Transverse colon (tissue), 4 donors: ENCODE measurements at regions not wholly inside any gene's neighbourhood (a gene's known extent, or its start where the extent isn't known, plus 50 kb on each side); places are given as distances from the start of the nearest gene placed in this dataset.
"Not testable (repeated sequence)": the region's sequence is repeated elsewhere in the genome, so short reads cannot be mapped to it uniquely, and the experiment has no call there.

Experiments used
- DNase-seq: peaks from one replicate; pipeline ENCODE4 v3.0.0-alpha.2; 2019
- H3K27ac ChIP-seq, 4 donors: fragments of 200-600 bp; sonication (generic); 2 replicates each; pipeline ENCODE4 v1.5.1; 2016 to 2018; ENCODE audit warnings: inconsistent platforms in 4 of 4
- H3K27me3 ChIP-seq: fragments of 200-600 bp; sonication (generic); 2 replicates; pipeline ENCODE4 v1.5.1; 2017; ENCODE audit warnings: inconsistent platforms
- H3K36me3 ChIP-seq, 4 donors: fragments of 200-600 bp; sonication (generic); 2 replicates each; pipeline ENCODE4 v1.5.1; 2017 to 2019; ENCODE audit warnings: inconsistent platforms in 4 of 4
- H3K4me1 ChIP-seq, 4 donors: fragments of 200-600 bp; sonication (generic); 2 replicates each; pipeline ENCODE4 v1.5.1; 2017 to 2020; ENCODE audit warnings: inconsistent platforms in 4 of 4
- H3K4me3 ChIP-seq, 4 donors: fragments of 200-600 bp; sonication (generic); 1 replicate in 1 of 4; 2 replicates in 3 of 4; pipeline versions ENCODE4 v1.5.1 to v1.6.1; 2017 to 2019; ENCODE audit warnings: inconsistent platforms in 4 of 4
- H3K9me3 ChIP-seq, 2 donors: fragments of 200-600 bp; sonication (generic); 2 replicates each; pipeline ENCODE4 v1.5.1; 2017 to 2019; ENCODE audit warnings: inconsistent platforms in 2 of 2
- EP300 ChIP-seq: sonication (generic); formaldehyde crosslinking; IDR thresholded peaks from one replicate; pipeline ENCODE4 v1.6.1; 2017; ENCODE audit warnings: antibody characterized with exemption, low read depth
- POLR2A ChIP-seq: fragments of 450-650 bp; IDR thresholded peaks from one replicate; pipeline ENCODE4 v1.6.1; 2016; ENCODE audit warnings: antibody characterized with exemption, mild to moderate bottlenecking, moderate library complexity
- POLR2AphosphoS5 ChIP-seq, 3 donors: sonication (generic); formaldehyde crosslinking; IDR thresholded peaks; one replicate each; pipeline ENCODE4 v1.6.1; 2016; ENCODE audit warnings: antibody characterized with exemption in 3 of 3
- WGBS, 2 donors: methylation state at CpG; one replicate each; pipeline ENCODE4 v1.1.5; 2018; ENCODE audit warnings: low coverage in 1 of 2; 5-methylcytosine and 5-hydroxymethylcytosine counted together
- in situ Hi-C, 4 donors: fragments of 200-750 bp; cut with MboI; loops; one replicate each; pipeline versions ENCODE4 v1.15.0 to v1.15.1; 2017; ENCODE audit warnings: low sequenced_read_pairs in 3 of 4, low pct_ligation_motif_present in 1 of 4, low pct_unique_long_range_greater_than_20kb in 1 of 4
- intact Hi-C: fragments of 100-400 bp; cut with DNase I; formaldehyde crosslinking; loops from one replicate; pipeline ENCODE4 v1.15.1; 2023; ENCODE audit warnings: low total_unique reads
- TF ChIP-seq, protein P1 (sequence below), 5 experiments: fragments of 200-600 bp in 3 of 5; fragments of 450-650 bp in 2 of 5; sonication (generic) in 3 of 5; IDR thresholded peaks; 1 replicate in 2 of 5; 2 replicates in 3 of 5; pipeline ENCODE4 v1.5.1; 2016 to 2017; ENCODE audit warnings: antibody characterized with exemption in 5 of 5, inconsistent platforms in 3 of 5, mild to moderate bottlenecking in 2 of 5, moderate library complexity in 1 of 5

DNA sequence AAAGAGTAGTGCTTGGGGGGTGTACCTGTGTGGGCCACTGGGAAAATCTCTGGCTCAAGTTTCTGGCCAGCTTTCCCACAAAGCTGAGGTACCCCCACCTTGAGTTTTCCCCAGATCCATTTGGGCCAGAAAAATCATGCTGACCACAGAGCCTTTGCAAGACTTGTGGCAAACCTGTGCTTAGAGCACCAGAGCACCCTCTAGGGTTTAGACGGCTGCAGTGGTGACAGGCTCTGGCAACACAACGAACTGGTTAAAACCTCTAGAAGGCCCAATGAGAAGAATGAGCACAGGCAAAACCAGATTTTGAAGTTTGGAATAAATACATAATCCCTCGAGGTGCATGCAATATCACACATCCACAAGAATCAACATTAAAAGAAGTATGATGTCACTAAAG lies 290.7 kb upstream of the FOLH1 start:
- in situ Hi-C loops (no loop called here), intact Hi-C loops (no loop called here)

DNA sequence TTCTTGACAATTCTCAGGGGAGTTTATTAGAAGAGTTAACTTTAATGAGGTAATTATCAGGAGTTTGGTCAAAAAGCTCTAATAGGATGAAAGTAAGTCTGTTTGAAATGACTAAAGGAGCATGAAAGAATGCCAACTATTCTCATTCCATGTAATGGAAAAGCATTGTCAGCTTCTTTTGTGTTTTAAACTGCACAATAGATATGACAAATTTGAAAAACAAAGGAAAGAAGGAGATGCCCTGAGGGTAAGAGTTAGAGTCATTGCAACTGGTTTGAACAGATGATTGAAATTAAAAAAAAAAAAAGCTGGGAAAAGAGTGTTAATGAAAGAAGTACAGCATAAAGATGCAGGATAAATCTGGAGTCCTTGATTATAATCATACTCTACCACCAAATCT lies 296.8 kb upstream of the FOLH1 start:
- Histone ChIP-seq H3K36me3 (no peaks in the 10 kb centered on the region), H3K4me1 (no peaks in the 10 kb centered on the region), H3K9me3 (no peaks in the 10 kb centered on the region), H3K27ac (no peak overlapping the region), H3K4me3 (no peak overlapping the region), H3K27me3 (no peaks in the 10 kb centered on the region)
- no peak for DNase-seq
- intact Hi-C loops (no loop called here), in situ Hi-C loops (no loop called here)
- no peak for TF ChIP-seq POLR2A
- TF ChIP-seq POLR2AphosphoS5 (IDR thresholded peaks at IDR 0.05), result no peak
- no peak for TF ChIP-seq EP300
- TF ChIP-seq, protein P1, sequence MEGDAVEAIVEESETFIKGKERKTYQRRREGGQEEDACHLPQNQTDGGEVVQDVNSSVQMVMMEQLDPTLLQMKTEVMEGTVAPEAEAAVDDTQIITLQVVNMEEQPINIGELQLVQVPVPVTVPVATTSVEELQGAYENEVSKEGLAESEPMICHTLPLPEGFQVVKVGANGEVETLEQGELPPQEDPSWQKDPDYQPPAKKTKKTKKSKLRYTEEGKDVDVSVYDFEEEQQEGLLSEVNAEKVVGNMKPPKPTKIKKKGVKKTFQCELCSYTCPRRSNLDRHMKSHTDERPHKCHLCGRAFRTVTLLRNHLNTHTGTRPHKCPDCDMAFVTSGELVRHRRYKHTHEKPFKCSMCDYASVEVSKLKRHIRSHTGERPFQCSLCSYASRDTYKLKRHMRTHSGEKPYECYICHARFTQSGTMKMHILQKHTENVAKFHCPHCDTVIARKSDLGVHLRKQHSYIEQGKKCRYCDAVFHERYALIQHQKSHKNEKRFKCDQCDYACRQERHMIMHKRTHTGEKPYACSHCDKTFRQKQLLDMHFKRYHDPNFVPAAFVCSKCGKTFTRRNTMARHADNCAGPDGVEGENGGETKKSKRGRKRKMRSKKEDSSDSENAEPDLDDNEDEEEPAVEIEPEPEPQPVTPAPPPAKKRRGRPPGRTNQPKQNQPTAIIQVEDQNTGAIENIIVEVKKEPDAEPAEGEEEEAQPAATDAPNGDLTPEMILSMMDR (IDR thresholded peaks at IDR 0.05), result no peak

More for the DNA sequence above, 290.7 kb upstream of the FOLH1 start:
- H3K27ac ChIP-seq, result no peak overlapping the region
- H3K4me3 ChIP-seq, result no peak overlapping the region
- 53 to 62% methylated on average over 2 to 3 of the region's 3 CpGs for WGBS, 2 donors
- no peak for DNase-seq
- TF ChIP-seq, protein P1 (IDR thresholded peaks at IDR 0.05), result no peak
- no peak for TF ChIP-seq EP300
- no peak for TF ChIP-seq POLR2A
- H3K9me3 ChIP-seq, result no peaks in the 10 kb centered on the region
- no peaks in the 10 kb centered on the region for H3K27me3 ChIP-seq
- H3K36me3 ChIP-seq, result no peaks in the 10 kb centered on the region
- H3K4me1 ChIP-seq, result no peaks in the 10 kb centered on the region

DNA sequence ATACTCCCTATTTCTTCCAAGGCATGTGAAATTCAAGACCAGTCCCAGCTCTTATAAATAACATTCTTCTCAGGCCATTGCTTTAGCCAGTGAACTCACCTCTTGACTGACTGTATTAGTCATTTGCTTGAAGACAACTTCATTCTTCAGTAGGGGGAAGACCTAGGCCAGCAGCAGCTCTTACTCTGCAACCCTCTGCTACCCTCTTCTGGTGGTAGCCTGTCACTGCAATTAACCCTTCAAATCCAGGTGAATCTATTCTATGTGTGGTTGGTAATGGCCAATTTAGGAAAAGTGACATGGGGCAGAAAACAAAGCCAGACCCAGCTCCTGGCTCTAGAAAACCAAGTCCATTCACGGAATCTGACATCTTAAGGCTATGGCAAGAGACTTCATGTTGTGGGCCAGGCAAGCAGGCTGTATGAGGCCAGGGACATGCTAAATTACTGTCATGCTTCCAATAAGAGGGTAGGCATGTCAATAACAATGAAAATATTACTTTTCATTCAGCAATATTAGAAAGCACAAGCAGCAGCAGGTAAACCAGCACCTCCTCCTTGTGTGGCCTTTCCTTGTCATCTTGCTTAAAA lies 317.9 kb upstream of the FOLH1 start:
- H3K36me3 ChIP-seq, H3K4me3 ChIP-seq, H3K27me3 ChIP-seq, H3K4me1 ChIP-seq, H3K9me3 ChIP-seq, in situ Hi-C loops, intact Hi-C loops, H3K27ac ChIP-seq, DNase-seq: not testable (repeated sequence)
- 30% methylated on average over 1 of the region's 1 CpG; no CpG with 5 or more reads in 1 of the 2 donors for WGBS, 2 donors
- TF ChIP-seq, protein P1 (IDR thresholded peaks at IDR 0.05), result peak in 4 of 5 experiments; percentile 41 to 53 (median 52)

DNA sequence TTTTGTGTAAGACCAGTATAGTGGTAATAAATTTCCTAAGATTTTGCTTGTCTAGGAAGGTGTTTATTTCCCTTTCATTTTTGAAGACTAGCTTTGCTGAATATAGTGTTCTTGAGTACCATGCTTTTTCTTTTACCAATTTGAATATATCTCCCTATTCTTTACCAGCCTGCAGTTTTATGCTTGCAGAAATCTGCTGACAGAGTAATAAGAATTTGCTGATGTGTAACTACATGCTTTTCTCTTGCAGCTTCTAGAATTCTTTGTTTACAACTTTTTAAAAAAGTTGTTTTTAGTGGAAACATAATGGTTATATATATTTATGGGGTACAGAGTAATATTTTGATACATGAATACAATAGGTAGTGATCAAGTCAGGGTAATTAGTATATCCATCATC lies 324.8 kb upstream of the FOLH1 start:
- no peak for DNase-seq
- no peaks in the 10 kb centered on the region for H3K27me3 ChIP-seq
- in situ Hi-C loops (no loop called here), intact Hi-C loops (no loop called here)
- no peaks in the 10 kb centered on the region for H3K4me1 ChIP-seq
- H3K36me3 ChIP-seq, result no peaks in the 10 kb centered on the region
- no peak for TF ChIP-seq POLR2A
- TF ChIP-seq EP300, result no peak
- no peak for TF ChIP-seq POLR2AphosphoS5 (IDR thresholded peaks at IDR 0.05)
- TF ChIP-seq, protein P1 (IDR thresholded peaks at IDR 0.05), result no peak
- H3K9me3 ChIP-seq, result no peaks in the 10 kb centered on the region
- no peak overlapping the region for H3K27ac ChIP-seq
- no peak overlapping the region for H3K4me3 ChIP-seq

DNA sequence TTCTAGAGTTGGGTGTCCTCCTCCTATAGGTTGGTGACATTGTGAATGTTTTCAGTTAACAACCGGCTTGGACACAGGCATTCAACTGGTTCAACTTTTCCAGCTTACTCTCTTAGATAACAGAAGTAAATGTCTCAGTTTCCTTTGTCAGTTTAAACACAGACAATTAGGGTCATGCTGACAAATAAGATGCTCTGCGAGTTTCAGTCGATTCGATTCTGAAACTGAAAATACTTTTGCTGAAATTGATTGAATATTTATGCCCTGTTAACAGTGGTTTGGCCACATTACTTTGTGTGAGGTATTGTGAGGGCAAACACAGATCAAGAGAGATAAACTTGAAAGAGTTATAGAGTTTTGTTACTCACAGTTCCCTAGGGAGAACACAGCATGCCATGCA lies 330.5 kb upstream of the FOLH1 start:
- H3K27ac ChIP-seq, H3K27me3 ChIP-seq, H3K36me3 ChIP-seq, DNase-seq, in situ Hi-C loops, intact Hi-C loops, H3K9me3 ChIP-seq, H3K4me1 ChIP-seq, H3K4me3 ChIP-seq: not testable (repeated sequence)
- WGBS, 2 donors, result 81 to 86% methylated on average over 4 of the region's 4 CpGs

DNA sequence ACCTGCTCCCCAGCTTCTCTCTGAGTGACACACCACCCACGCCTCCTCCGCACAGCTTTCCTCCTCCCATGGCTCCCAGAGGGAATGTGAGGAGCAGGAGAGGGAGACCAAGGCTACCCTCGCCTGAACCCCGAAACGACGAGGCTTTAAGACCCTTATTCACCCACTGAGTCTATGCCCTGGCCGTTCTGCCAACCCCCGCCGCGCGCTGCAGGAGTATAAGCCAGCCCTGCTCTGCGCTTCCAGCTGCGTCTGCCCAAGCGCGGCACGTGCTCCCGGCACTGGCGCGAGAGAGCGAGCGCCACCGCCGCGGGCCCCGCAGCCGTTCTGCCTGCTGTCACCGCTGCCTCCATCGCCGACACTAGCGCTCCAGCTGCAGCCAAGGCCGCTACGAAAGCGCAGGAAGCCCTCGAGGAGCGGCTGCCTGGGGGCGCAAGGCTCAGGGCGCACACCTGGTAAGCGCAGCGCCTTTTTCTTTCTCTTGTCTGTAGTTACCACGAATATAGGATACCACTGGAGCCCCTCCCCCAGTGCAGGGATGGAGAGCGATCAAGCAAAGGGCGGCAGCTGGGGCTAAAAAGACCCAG lies 350.0 kb upstream of the FOLH1 start:
- H3K9me3 ChIP-seq, H3K27ac ChIP-seq, H3K27me3 ChIP-seq, in situ Hi-C loops, H3K4me1 ChIP-seq, DNase-seq, intact Hi-C loops, H3K36me3 ChIP-seq, H3K4me3 ChIP-seq: not testable (repeated sequence)
- WGBS, 2 donors, result 6 to 49% methylated on average over 3 to 31 of the region's 42 CpGs

DNA sequence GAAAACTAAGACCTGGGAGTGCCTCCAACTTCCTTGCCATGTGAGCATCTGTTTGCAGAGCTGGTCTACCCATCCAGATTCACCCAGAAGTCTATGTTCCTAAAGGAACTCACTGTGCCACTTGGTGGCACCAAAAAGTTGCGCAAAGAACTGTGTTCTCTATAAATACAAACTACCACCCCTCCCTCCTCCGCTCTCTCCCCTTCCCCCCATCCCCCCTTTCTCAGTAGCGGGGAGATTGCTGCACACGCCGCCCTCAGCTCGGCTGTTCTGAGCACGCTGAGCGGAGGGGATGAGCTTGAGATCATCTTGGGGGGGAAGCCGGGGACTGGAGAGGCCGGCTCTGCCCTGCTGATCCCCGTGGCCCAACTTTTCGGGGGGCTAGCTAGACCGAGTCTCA lies 352.2 kb upstream of the FOLH1 start:
- in situ Hi-C loops, intact Hi-C loops, H3K4me1 ChIP-seq, H3K36me3 ChIP-seq, H3K27ac ChIP-seq, DNase-seq, H3K9me3 ChIP-seq, H3K27me3 ChIP-seq, H3K4me3 ChIP-seq: not testable (repeated sequence)
- 49% methylated on average over 13 of the region's 13 CpGs; no CpG with 5 or more reads in 1 of the 2 donors for WGBS, 2 donors
